Colonic mucosa (tissue), 4 donors: ENCODE measurements at regions not wholly inside any gene's neighbourhood (a gene's known extent, or its start where the extent isn't known, plus 50 kb on each side); places are given as distances from the start of the nearest gene placed in this dataset.

Experiments
- DNase-seq: peaks from one replicate; pipeline ENCODE4 v3.0.0-alpha.2; 2020
- H3K27ac ChIP-seq: fragments of 200-600 bp; one replicate; pipeline ENCODE4 v1.8.0; 2021
- H3K27me3 ChIP-seq: fragments of 200-600 bp; one replicate; pipeline ENCODE4 v1.8.0; 2021
- H3K36me3 ChIP-seq: fragments of 200-600 bp; one replicate; pipeline ENCODE4 v1.8.0; 2021
- H3K4me1 ChIP-seq: fragments of 200-600 bp; one replicate; pipeline ENCODE4 v1.8.0; 2021; ENCODE audit warnings: mild to moderate bottlenecking
- H3K4me3 ChIP-seq: fragments of 200-600 bp; one replicate; pipeline ENCODE4 v1.8.0; 2021
- H3K9ac ChIP-seq, 2 donors: one replicate each; pipeline ENCODE4 v1.7.0; 2013; ENCODE audit warnings: control low read depth in 2 of 2, low read depth in 2 of 2, low read length in 2 of 2
- H3K9me3 ChIP-seq: fragments of 200-600 bp; one replicate; pipeline ENCODE4 v1.8.0; 2021
- CTCF ChIP-seq: fragments of 200-600 bp; IDR thresholded peaks from one replicate; pipeline ENCODE4 v1.8.0; 2022; ENCODE audit warnings: antibody characterized with exemption, mild to moderate bottlenecking
- intact Hi-C: fragments of 100-400 bp; cut with DNase I; formaldehyde crosslinking; loops from one replicate; pipeline ENCODE4 v1.14.1; 2022
- donor health status: healthy.
- donor health status: DM: no; HTN: no; CAD: no.
- donor health status: DM: no; HTN: no; CAD: no.

GRCh38 chr5:6544561-6544935 lies 88.3 kb downstream of the NSUN2 start:
- H3K9ac ChIP-seq, result no peak overlapping the region
- no peaks in the 10 kb centered on the region for H3K27me3 ChIP-seq
- no peaks in the 10 kb centered on the region for H3K4me1 ChIP-seq
- H3K27ac ChIP-seq, result no peak overlapping the region
- H3K4me3 ChIP-seq, result no peak overlapping the region
- H3K9me3 ChIP-seq, result no peaks in the 10 kb centered on the region
- intact Hi-C loops, result no loop called here
- no peak for TF ChIP-seq CTCF
- peak; percentile 3 for DNase-seq
- no peaks in the 10 kb centered on the region for H3K36me3 ChIP-seq
